ENCODE measurements at regions not wholly inside any gene's neighbourhood (a gene's known extent, or its start where the extent isn't known, plus 50 kb on each side); places are given as distances from the start of the nearest gene placed in this dataset.

DNA sequence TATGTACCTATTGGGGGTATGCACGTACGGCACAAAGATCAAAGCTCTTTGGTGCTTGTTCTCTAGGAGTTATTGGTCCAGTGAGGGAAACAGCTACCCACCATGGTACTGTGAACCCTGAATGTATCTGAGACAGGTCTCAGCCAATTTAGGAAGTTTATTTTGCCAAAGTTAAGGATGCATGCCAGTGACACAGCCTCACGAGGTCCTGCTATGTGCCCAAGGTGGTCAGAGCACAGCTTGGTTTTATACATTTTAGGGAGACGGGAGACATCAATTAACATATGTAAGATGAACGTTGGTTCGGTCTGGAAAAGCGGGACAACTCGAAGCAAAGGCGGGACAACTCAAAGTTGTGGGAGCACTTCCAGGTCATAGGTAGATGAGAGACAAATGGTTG lies 75.8 kb downstream of the SOWAHC start:
- TF ChIP-seq, protein P1, sequence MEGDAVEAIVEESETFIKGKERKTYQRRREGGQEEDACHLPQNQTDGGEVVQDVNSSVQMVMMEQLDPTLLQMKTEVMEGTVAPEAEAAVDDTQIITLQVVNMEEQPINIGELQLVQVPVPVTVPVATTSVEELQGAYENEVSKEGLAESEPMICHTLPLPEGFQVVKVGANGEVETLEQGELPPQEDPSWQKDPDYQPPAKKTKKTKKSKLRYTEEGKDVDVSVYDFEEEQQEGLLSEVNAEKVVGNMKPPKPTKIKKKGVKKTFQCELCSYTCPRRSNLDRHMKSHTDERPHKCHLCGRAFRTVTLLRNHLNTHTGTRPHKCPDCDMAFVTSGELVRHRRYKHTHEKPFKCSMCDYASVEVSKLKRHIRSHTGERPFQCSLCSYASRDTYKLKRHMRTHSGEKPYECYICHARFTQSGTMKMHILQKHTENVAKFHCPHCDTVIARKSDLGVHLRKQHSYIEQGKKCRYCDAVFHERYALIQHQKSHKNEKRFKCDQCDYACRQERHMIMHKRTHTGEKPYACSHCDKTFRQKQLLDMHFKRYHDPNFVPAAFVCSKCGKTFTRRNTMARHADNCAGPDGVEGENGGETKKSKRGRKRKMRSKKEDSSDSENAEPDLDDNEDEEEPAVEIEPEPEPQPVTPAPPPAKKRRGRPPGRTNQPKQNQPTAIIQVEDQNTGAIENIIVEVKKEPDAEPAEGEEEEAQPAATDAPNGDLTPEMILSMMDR (IDR thresholded peaks at IDR 0.05), result no peak
- TF ChIP-seq POLR2A (IDR thresholded peaks at IDR 0.05), result no peak
